C4-2B (cell line): ENCODE measurements at regions not wholly inside any gene's neighbourhood (a gene's known extent, or its start where the extent isn't known, plus 50 kb on each side); places are given as distances from the start of the nearest gene placed in this dataset.

Source experiments
- CTCF ChIP-seq: fragments of 450-650 bp; conservative IDR thresholded peaks from 2 replicates; pipeline ENCODE4 v1.5.1; 2017; ENCODE audit warnings: mild to moderate bottlenecking
- ZFX ChIP-seq: fragments of 450-650 bp; IDR thresholded peaks from 2 replicates; pipeline ENCODE4 v1.6.1; 2017

DNA sequence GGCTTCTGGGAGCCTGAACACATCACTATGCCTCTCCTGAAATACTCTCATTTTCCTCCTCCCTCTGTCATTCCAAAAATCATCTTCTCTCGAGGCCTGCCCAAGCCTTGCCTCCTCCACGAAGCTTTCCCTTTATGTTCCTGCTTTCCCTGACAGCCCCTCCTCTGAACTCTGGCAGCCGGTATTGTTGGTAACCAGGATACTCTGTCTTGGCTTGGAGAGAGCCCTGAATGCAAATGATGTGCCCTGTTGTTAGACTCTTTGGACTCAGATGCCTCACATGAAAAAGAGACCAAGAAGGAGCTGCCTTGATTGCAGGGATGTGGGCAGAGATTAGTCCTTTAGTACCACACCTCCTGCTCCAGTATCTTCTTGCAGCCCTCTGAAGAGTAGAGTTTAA lies 138.5 kb upstream of the DLX2 start:
- TF ChIP-seq CTCF (no peak), ZFX (no peak)
